Naive thymus-derived CD4-positive, alpha-beta T cell (primary cell): ENCODE measurements at regions not wholly inside any gene's neighbourhood (a gene's known extent, or its start where the extent isn't known, plus 50 kb on each side); places are given as distances from the start of the nearest gene placed in this dataset.

Experiments used
- ATAC-seq: fragments of 150-1000 bp; cut with Tn5 transposase; 2 replicates; pipeline ENCODE4 v1.10.0; 2021; ENCODE audit warnings: mild to moderate bottlenecking, moderate library complexity
- CTCF ChIA-PET: fragments of 350-600 bp; sonication (Branson Sonifier 250); formaldehyde crosslinking; loops from one replicate; lab custom pipeline; 2021; ENCODE audit warnings: antibody characterized with exemption; lab: Charles Lee
- POLR2A ChIA-PET: fragments of 350-600 bp; sonication (Branson Sonifier 250); formaldehyde crosslinking; loops from one replicate; lab custom pipeline; 2021; ENCODE audit warnings: antibody characterized with exemption, inconsistent platforms; lab: Charles Lee
- DNase-seq, 9 donors: peaks; one replicate each; pipeline versions ENCODE4 v3.0.0 to v3.0.0-alpha.2; 2020 to 2022; ENCODE audit warnings: mixed read lengths in 1 of 9
- H3K27ac ChIP-seq: one replicate; pipeline ENCODE4 v1.7.0; 2013; ENCODE audit warnings: mild to moderate bottlenecking, low read depth, low read length, moderate library complexity
- H3K27me3 ChIP-seq, 2 donors: one replicate each; pipeline ENCODE4 v1.7.0; 2013; ENCODE audit warnings: low read length in 2 of 2, mild to moderate bottlenecking in 2 of 2, moderate library complexity in 2 of 2; ENCODE audit not compliant: control insufficient read depth in 2 of 2, insufficient read depth in 2 of 2
- H3K36me3 ChIP-seq, 3 experiments: 1 replicate in 2 of 3; 2 replicates in 1 of 3; pipeline ENCODE4 v1.7.0; 2013; ENCODE audit warnings: low read length in 3 of 3, mild to moderate bottlenecking in 3 of 3, moderate library complexity in 1 of 3; ENCODE audit not compliant: insufficient read depth in 3 of 3, control insufficient read depth in 2 of 3
- H3K4me1 ChIP-seq, 2 donors: one replicate each; pipeline ENCODE4 v1.7.0; 2013; ENCODE audit warnings: low read length in 2 of 2, mild to moderate bottlenecking in 2 of 2, moderate library complexity in 1 of 2; ENCODE audit not compliant: control insufficient read depth in 2 of 2, insufficient read depth in 2 of 2
- H3K4me3 ChIP-seq: 2 replicates; pipeline ENCODE4 v1.7.0; 2013; ENCODE audit warnings: mild to moderate bottlenecking, low read length
- H3K9me3 ChIP-seq, 3 experiments: 1 replicate in 2 of 3; 2 replicates in 1 of 3; pipeline ENCODE4 v1.7.0; 2013; ENCODE audit warnings: low read length in 3 of 3; ENCODE audit not compliant: control insufficient read depth in 2 of 3
- H3K27ac Mint-ChIP-seq, 9 donors: one replicate each; pipeline ENCODE4 v1.8.0; 2020 to 2022; ENCODE audit warnings: mixed read lengths in 9 of 9, mild to moderate bottlenecking in 8 of 9, moderate library complexity in 5 of 9, inconsistent platforms in 2 of 9
- H3K27me3 Mint-ChIP-seq, 5 donors: one replicate each; pipeline ENCODE4 v1.8.0; 2021 to 2022; ENCODE audit warnings: mixed read lengths in 5 of 5, mild to moderate bottlenecking in 1 of 5
- H3K36me3 Mint-ChIP-seq, 5 donors: one replicate each; pipeline ENCODE4 v1.8.0; 2020 to 2022; ENCODE audit warnings: mixed read lengths in 5 of 5, mild to moderate bottlenecking in 3 of 5, inconsistent platforms in 1 of 5
- H3K4me1 Mint-ChIP-seq, 7 donors: one replicate each; pipeline ENCODE4 v1.8.0; 2020 to 2022; ENCODE audit warnings: mixed read lengths in 7 of 7, mild to moderate bottlenecking in 3 of 7, inconsistent platforms in 1 of 7
- H3K4me3 Mint-ChIP-seq, 10 donors: one replicate each; pipeline ENCODE4 v1.8.0; 2020 to 2022; ENCODE audit warnings: mild to moderate bottlenecking in 10 of 10, mixed read lengths in 10 of 10, moderate library complexity in 6 of 10, inconsistent platforms in 2 of 10
- H3K9me3 Mint-ChIP-seq, 11 donors: one replicate each; pipeline ENCODE4 v1.8.0; 2020 to 2022; ENCODE audit warnings: mixed read lengths in 11 of 11, mild to moderate bottlenecking in 4 of 11, inconsistent platforms in 1 of 11, moderate library complexity in 1 of 11
- intact Hi-C, 2 donors: fragments of 100-400 bp; cut with micrococcal nuclease; formaldehyde crosslinking; loops; one replicate each; pipeline ENCODE4 v1.15.1; 2023

GRCh38 chrX:39174772-39175417, 373.6 kb downstream of the MID1IP1 start:
- Mint-ChIP-seq H3K36me3 (peaks cover 0 to 2% (median 0%) of the 10 kb centered on the region in 5 donors), H3K27ac (peak overlapping the region; percentile 82 to 94 (median 91)), H3K9me3 (no peaks in the 10 kb centered on the region), H3K4me3 (peak overlapping the region; percentile 58 to 79 (median 73)), H3K27me3 (no peaks in the 10 kb centered on the region), H3K4me1 (peaks cover 0 to 34% (median 23%) of the 10 kb centered on the region in 7 donors)
- H3K36me3 ChIP-seq = no peaks in the 10 kb centered on the region
- ATAC-seq (peak; percentile 89), DNase-seq (peak; percentile 9 to 63 (median 46))
- H3K9me3 ChIP-seq = no peaks in the 10 kb centered on the region
- CTCF ChIA-PET = no interaction called here
- no peaks in the 10 kb centered on the region for H3K27me3 ChIP-seq
- POLR2A ChIA-PET = no interaction called here
- H3K4me1 ChIP-seq = peaks cover 0 to 16% of the 10 kb centered on the region in 2 donors
- peak overlapping the region; percentile 67 for H3K27ac ChIP-seq
- intact Hi-C loops = loop anchor here in 1 of 2 donors (2.0 kb wide), 1 partner anchor 22 kb away; no protein-coding TSS in a partner anchor
- H3K4me3 ChIP-seq = peak overlapping the region; percentile 26

GRCh38 chrX:39175418-39176057, 374.3 kb downstream of the MID1IP1 start:
- peak overlapping the region; percentile 67 to 79 (median 73) for H3K4me3 Mint-ChIP-seq
- ATAC-seq = no peak
- POLR2A ChIA-PET = no interaction called here

DNA sequence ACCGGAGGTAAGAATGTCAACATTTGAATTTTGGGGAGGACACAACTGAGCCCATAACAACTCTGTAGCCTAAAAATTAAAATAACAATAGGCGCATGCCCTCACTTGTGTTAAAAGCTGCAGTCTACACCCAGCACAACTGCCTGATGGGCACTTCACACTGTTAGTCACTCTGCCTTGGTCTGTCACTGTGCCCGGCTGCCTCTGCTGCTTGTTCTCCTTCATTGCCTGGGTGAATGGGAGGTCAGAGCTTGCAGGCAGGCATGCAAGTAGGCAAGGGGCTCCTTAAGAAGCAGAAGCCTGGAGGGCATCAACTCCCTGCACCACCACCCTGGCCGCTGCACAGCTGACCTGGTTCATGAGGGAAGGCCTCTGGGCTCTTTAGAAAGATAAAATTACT, 374.8 kb downstream of the MID1IP1 start:
- H3K27me3 Mint-ChIP-seq = no peaks in the 10 kb centered on the region
- peaks cover 0 to 34% (median 23%) of the 10 kb centered on the region in 7 donors for H3K4me1 Mint-ChIP-seq
- H3K9me3 Mint-ChIP-seq = no peaks in the 10 kb centered on the region
- Histone ChIP-seq H3K36me3 (no peaks in the 10 kb centered on the region), H3K27me3 (no peaks in the 10 kb centered on the region), H3K4me1 (peaks cover 0 to 16% of the 10 kb centered on the region in 2 donors), H3K4me3 (no peak overlapping the region), H3K27ac (no peak overlapping the region), H3K9me3 (no peaks in the 10 kb centered on the region)
- ATAC-seq (no peak), DNase-seq (no peak)
- intact Hi-C loops = no loop called here
- ChIA-PET POLR2A (no interaction called here), CTCF (no interaction called here)
- peaks cover 0 to 2% (median 0%) of the 10 kb centered on the region in 5 donors for H3K36me3 Mint-ChIP-seq
- H3K4me3 Mint-ChIP-seq = peak overlapping the region in 3 of 10 donors; percentile 20 to 78 (median 72)
- peak overlapping the region in 8 of 9 donors; percentile 14 to 94 (median 91) for H3K27ac Mint-ChIP-seq

More at GRCh38 chrX:39175418-39176057, 374.3 kb downstream of the MID1IP1 start:
- CTCF ChIA-PET = no interaction called here
- Mint-ChIP-seq H3K4me1 (peaks cover 0 to 34% (median 23%) of the 10 kb centered on the region in 7 donors), H3K36me3 (peaks cover 0 to 2% (median 0%) of the 10 kb centered on the region in 5 donors), H3K27ac (peak overlapping the region; percentile 82 to 94 (median 91)), H3K9me3 (no peaks in the 10 kb centered on the region), H3K27me3 (no peaks in the 10 kb centered on the region)
- Histone ChIP-seq H3K4me3 (peak overlapping the region; percentile 26), H3K27me3 (no peaks in the 10 kb centered on the region), H3K27ac (peak overlapping the region; percentile 67), H3K4me1 (peaks cover 0 to 16% of the 10 kb centered on the region in 2 donors), H3K36me3 (no peaks in the 10 kb centered on the region), H3K9me3 (no peaks in the 10 kb centered on the region)
- no peak for DNase-seq
- intact Hi-C loops = loop anchor here in 1 of 2 donors (2.0 kb wide), 1 partner anchor 21 kb away; no protein-coding TSS in a partner anchor

GRCh38 chrX:39189431-39189830, 388.2 kb downstream of the MID1IP1 start:
- intact Hi-C loops = no loop called here
- Histone ChIP-seq H3K27ac (no peak overlapping the region), H3K27me3 (no peaks in the 10 kb centered on the region), H3K36me3 (no peaks in the 10 kb centered on the region), H3K4me3 (no peak overlapping the region), H3K4me1 (no peaks in the 10 kb centered on the region), H3K9me3 (no peaks in the 10 kb centered on the region)
- ChIA-PET POLR2A (no interaction called here), CTCF (no interaction called here)
- H3K4me3 Mint-ChIP-seq = no peak overlapping the region
- peaks cover 0 to 7% (median 0%) of the 10 kb centered on the region in 5 donors for H3K36me3 Mint-ChIP-seq
- no peak overlapping the region for H3K27ac Mint-ChIP-seq
- no peaks in the 10 kb centered on the region for H3K4me1 Mint-ChIP-seq
- ATAC-seq = no peak
- no peak for DNase-seq
- peaks cover 0 to 11% (median 5%) of the 10 kb centered on the region in 11 donors for H3K9me3 Mint-ChIP-seq
- no peaks in the 10 kb centered on the region for H3K27me3 Mint-ChIP-seq

- no peak for DNase-seq
- CTCF ChIA-PET = no interaction called here
Measured at GRCh38 chrX:39194673-39195072, 393.4 kb downstream of the MID1IP1 start.

GRCh38 chrX:39195156-39195555, 393.9 kb downstream of the MID1IP1 start:
- ChIA-PET CTCF (no interaction called here), POLR2A (interaction anchor here (0.8 to 1.1 kb wide), 2 partner anchors 9 to 981 kb away, joined by 3 read pairs; no protein-coding TSS in a partner anchor)
- Mint-ChIP-seq H3K4me3 (peak overlapping the region in 9 of 10 donors; percentile 11 to 76 (median 56)), H3K27me3 (no peaks in the 10 kb centered on the region), H3K36me3 (peaks cover 0 to 8% (median 0%) of the 10 kb centered on the region in 5 donors), H3K4me1 (peaks cover 7 to 44% (median 20%) of the 10 kb centered on the region in 7 donors), H3K9me3 (peaks cover 0 to 2% (median 0%) of the 10 kb centered on the region in 11 donors), H3K27ac (peak overlapping the region in 1 of 9 donors; percentile 71)
- Histone ChIP-seq H3K4me3 (no peak overlapping the region), H3K4me1 (peaks cover 14 to 18% of the 10 kb centered on the region in 2 donors), H3K27me3 (no peaks in the 10 kb centered on the region), H3K27ac (no peak overlapping the region), H3K36me3 (no peaks in the 10 kb centered on the region), H3K9me3 (no peaks in the 10 kb centered on the region)
- DNase-seq (no peak), ATAC-seq (no peak)
- intact Hi-C loops = loop anchor here (2.0 to 5.0 kb wide), 3 partner anchors 32 to 393 kb away; partner anchors contain the start of gene MID1IP1 (in 1 of the 2)

More at GRCh38 chrX:39194673-39195072, 393.4 kb downstream of the MID1IP1 start:
- Mint-ChIP-seq H3K36me3 (peaks cover 0 to 7% (median 0%) of the 10 kb centered on the region in 5 donors), H3K27ac (no peak overlapping the region), H3K4me1 (peaks cover 6 to 40% (median 20%) of the 10 kb centered on the region in 7 donors), H3K9me3 (peaks cover 0 to 3% (median 0%) of the 10 kb centered on the region in 11 donors), H3K4me3 (peak overlapping the region in 5 of 10 donors; percentile 27 to 76 (median 64)), H3K27me3 (no peaks in the 10 kb centered on the region)
- intact Hi-C loops = loop anchor here (2.0 to 5.0 kb wide), 3 partner anchors 32 to 392 kb away; partner anchors contain the start of gene MID1IP1 (in 1 of the 2)
- H3K4me1 ChIP-seq = peaks cover 14 to 18% of the 10 kb centered on the region in 2 donors
- POLR2A ChIA-PET = interaction anchor here (0.8 kb wide), 1 partner anchor 9 kb away, joined by 3 read pairs; no protein-coding TSS in a partner anchor
- H3K9me3 ChIP-seq = no peaks in the 10 kb centered on the region
- ATAC-seq = no peak
- H3K27ac ChIP-seq = no peak overlapping the region
- H3K27me3 ChIP-seq = no peaks in the 10 kb centered on the region
- H3K4me3 ChIP-seq = no peak overlapping the region
- H3K36me3 ChIP-seq = no peaks in the 10 kb centered on the region
